Fibroblast of mammary gland (primary cell): ENCODE measurements at regions not wholly inside any gene's neighbourhood (a gene's known extent, or its start where the extent isn't known, plus 50 kb on each side); places are given as distances from the start of the nearest gene placed in this dataset.

Experiments used
- DNase-seq: peaks from one replicate; pipeline ENCODE4 v3.0.0-alpha.2; 2010; ENCODE audit warnings: low read depth
- H3K4me3 ChIP-seq: 2 replicates; pipeline ENCODE4 v1.5.1; 2011; ENCODE audit warnings: low read depth, mild to moderate bottlenecking, low read length, moderate library complexity; ENCODE audit not compliant: control insufficient read depth
- CTCF ChIP-seq: conservative IDR thresholded peaks from 2 replicates; pipeline ENCODE4 v1.5.1; 2011; ENCODE audit warnings: low read depth, low read length, inconsistent platforms; ENCODE audit not compliant: control insufficient read depth, insufficient read depth

DNA sequence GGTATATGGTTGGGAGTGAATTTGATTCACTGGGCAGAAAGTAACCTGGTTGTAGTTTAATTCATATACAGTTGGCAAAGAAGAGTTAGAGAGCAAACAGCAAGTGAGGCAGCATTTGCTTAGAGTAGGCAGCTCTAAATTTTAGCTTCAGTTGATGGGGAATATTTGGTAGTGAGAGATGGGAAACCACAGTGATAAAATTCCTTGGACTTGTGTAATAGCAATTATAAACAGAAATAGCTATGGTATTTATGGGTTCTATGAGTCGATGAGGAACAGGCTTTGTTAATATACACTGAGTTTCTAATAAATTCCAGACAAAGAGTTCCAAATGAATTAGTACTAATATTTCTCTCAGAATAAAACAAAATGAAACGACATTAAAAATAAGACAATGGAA lies 894.0 kb downstream of the ROBO2 start:
- H3K4me3 ChIP-seq = no peak overlapping the region
- TF ChIP-seq CTCF = no peak
- no peak for DNase-seq

GRCh38 chr3:77935418-77935817 lies 895.5 kb downstream of the ROBO2 start:
- no peak for TF ChIP-seq CTCF

DNA sequence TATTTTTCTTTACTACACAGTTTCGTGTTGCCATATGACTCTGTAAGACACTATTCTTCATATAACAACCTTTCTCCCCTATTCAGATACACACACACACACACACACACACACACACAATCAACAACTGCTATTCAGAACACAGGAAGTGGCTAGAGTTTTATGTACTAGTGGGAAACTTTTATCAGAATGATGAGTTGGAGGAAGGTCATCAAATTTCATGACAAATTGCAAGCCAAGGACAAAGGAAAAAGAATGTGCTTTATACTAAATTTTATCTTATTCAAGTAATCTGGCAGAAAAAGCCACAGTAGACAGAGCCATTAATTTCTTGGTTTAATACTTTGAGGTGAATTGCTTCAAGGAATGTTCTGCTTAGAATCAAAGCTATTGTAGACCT lies 899.8 kb downstream of the ROBO2 start:
- no peak for DNase-seq
- TF ChIP-seq CTCF = no peak
- H3K4me3 ChIP-seq = no peak overlapping the region

More at GRCh38 chr3:77935418-77935817, 895.5 kb downstream of the ROBO2 start:
- no peak for DNase-seq
- H3K4me3 ChIP-seq = no peak overlapping the region

DNA sequence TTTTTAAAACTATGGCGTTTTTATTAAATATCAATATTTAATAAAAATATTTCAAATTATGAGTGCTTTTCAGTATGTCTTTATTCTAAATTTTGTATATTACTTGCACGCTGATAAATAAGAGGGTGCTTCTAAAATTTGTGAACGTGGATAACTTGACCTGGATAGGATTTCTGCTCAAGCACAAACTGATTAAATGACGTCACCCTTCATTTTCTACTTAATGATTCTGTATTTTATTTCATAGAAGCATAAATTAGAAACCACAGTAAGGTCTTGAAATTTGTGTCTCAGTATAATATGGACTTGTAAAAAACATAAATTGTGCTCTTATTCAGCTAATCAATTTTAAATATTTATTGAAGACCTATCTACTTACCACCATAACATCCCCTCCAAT lies 903.7 kb downstream of the ROBO2 start:
- TF ChIP-seq CTCF = no peak
- no peak for DNase-seq
- no peak overlapping the region for H3K4me3 ChIP-seq

GRCh38 chr3:77945320-77945719 lies 905.4 kb downstream of the ROBO2 start:
- TF ChIP-seq CTCF = no peak
- no peak for DNase-seq
- no peak overlapping the region for H3K4me3 ChIP-seq

DNA sequence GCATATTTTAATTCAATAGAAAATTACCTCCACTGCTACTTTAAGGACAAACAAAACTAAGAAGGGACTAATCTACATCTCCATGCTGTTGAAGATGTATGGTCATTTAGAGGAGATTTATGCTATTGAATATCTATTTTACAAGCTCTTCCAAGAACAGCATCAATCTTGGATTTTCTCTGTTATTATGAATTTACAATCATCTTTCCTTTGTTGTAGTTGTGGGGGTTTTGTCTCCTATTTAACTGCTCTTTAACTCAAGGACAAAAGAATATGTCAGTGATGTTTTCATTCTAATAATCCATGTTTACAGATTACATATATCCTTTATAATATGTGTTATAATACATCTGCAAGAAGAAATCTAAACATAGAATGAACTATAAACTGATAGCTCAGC lies 907.8 kb downstream of the ROBO2 start:
- no peak for TF ChIP-seq CTCF
- H3K4me3 ChIP-seq = no peak overlapping the region
- DNase-seq = no peak

DNA sequence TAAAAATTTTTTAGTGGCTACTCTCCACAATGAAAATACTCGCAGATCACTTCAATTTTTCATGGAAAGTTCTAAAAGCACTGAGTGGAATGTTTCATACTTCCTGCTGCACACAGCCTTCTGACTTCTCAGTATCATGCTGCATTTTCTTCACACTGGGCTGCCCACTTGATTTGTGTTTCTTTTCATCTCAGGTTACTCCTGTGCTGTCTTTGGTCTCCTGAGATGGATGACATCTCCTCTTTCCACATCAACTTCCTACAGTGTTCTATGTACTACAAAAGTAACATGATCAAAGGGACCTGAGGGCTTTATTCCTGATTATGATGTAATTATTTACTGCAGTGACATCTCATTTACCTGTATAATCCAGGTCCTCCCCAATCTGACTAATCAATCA lies 927.7 kb downstream of the ROBO2 start:
- no peak for DNase-seq
- H3K4me3 ChIP-seq = no peak overlapping the region
- TF ChIP-seq CTCF = no peak
